ENCODE measurements at regions not wholly inside any gene's neighbourhood (a gene's known extent, or its start where the extent isn't known, plus 50 kb on each side); places are given as distances from the start of the nearest gene placed in this dataset.

- no peak for DNase-seq
- Histone ChIP-seq H3K4me3 (no peak overlapping the region), H3K9me3 (no peaks in the 10 kb centered on the region), H3K36me3 (no peaks in the 10 kb centered on the region), H3K27me3 (no peaks in the 10 kb centered on the region), H3K4me1 (ENCODE audit: insufficient read depth) (no peaks in the 10 kb centered on the region), H3K27ac (no peak overlapping the region)
- intact Hi-C loops (cut with DNase I), result no loop called here
- TF ChIP-seq, protein P1, sequence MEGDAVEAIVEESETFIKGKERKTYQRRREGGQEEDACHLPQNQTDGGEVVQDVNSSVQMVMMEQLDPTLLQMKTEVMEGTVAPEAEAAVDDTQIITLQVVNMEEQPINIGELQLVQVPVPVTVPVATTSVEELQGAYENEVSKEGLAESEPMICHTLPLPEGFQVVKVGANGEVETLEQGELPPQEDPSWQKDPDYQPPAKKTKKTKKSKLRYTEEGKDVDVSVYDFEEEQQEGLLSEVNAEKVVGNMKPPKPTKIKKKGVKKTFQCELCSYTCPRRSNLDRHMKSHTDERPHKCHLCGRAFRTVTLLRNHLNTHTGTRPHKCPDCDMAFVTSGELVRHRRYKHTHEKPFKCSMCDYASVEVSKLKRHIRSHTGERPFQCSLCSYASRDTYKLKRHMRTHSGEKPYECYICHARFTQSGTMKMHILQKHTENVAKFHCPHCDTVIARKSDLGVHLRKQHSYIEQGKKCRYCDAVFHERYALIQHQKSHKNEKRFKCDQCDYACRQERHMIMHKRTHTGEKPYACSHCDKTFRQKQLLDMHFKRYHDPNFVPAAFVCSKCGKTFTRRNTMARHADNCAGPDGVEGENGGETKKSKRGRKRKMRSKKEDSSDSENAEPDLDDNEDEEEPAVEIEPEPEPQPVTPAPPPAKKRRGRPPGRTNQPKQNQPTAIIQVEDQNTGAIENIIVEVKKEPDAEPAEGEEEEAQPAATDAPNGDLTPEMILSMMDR (IDR thresholded peaks at IDR 0.05), result no peak
- no peak for TF ChIP-seq EP300 (IDR thresholded peaks at IDR 0.05)
- no peak for TF ChIP-seq POLR2A (IDR thresholded peaks at IDR 0.05)
- WGBS, 3 donors, result 66 to 67% (median 66%) methylated on average over 3 of the region's 3 CpGs
These were observed 229.0 kb upstream of the HS6ST1 start for GRCh38 chr2:128547667-128548066.

- Histone ChIP-seq H3K4me1 (ENCODE audit: insufficient read depth) (no peaks in the 10 kb centered on the region), H3K27ac (no peak overlapping the region), H3K9me3 (no peaks in the 10 kb centered on the region), H3K4me3 (no peak overlapping the region), H3K27me3 (no peaks in the 10 kb centered on the region), H3K36me3 (no peaks in the 10 kb centered on the region)
- WGBS, 3 donors, result 93 to 99% (median 97%) methylated on average over 9 of the region's 9 CpGs
- no peak for DNase-seq
- TF ChIP-seq POLR2A (IDR thresholded peaks at IDR 0.05), result no peak
- TF ChIP-seq, protein P1 (IDR thresholded peaks at IDR 0.05), result no peak
- TF ChIP-seq EP300 (IDR thresholded peaks at IDR 0.05), result no peak
- intact Hi-C loops (cut with DNase I), result no loop called here
These were observed 229.8 kb upstream of the HS6ST1 start for GRCh38 chr2:128548461-128548891.

DNA sequence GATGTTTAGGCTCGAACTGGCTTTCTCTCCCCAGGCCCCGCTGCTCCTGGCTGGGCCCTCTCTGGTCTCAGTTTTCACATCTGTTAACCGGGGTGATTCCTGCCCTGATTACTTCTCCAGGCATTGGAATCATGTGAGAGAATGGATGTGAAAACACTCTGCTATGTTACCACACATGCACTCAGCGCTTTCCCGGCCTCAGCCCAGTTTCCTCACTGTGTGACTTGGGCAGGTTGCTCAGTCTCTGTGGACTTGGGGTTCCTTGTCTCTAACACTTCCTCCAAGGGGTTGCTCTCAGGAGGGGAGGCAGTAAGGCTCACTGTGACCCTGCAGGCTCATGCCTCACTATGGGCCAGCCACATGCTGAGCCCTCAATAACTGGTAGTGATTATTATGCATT, 230.4 kb upstream of the HS6ST1 start:
- Histone ChIP-seq H3K27me3 (no peaks in the 10 kb centered on the region), H3K27ac (no peak overlapping the region), H3K36me3 (no peaks in the 10 kb centered on the region), H3K9me3 (no peaks in the 10 kb centered on the region), H3K4me3 (no peak overlapping the region), H3K4me1 (ENCODE audit: insufficient read depth) (no peaks in the 10 kb centered on the region)
- 94 to 98% (median 94%) methylated on average over 5 of the region's 5 CpGs for WGBS, 3 donors
- no peak for DNase-seq
- TF ChIP-seq POLR2A (IDR thresholded peaks at IDR 0.05), result no peak
- TF ChIP-seq EP300 (IDR thresholded peaks at IDR 0.05), result no peak
- TF ChIP-seq, protein P1 (IDR thresholded peaks at IDR 0.05), result no peak
- intact Hi-C loops (cut with DNase I), result no loop called here

- Histone ChIP-seq H3K36me3 (no peaks in the 10 kb centered on the region), H3K4me1 (ENCODE audit: insufficient read depth) (no peaks in the 10 kb centered on the region), H3K27me3 (no peaks in the 10 kb centered on the region), H3K4me3 (no peak overlapping the region), H3K27ac (no peak overlapping the region), H3K9me3 (no peaks in the 10 kb centered on the region)
- intact Hi-C loops (cut with DNase I), result no loop called here
- WGBS, 3 donors, result 63 to 70% (median 66%) methylated on average over 11 of the region's 11 CpGs
- TF ChIP-seq, protein P1 (IDR thresholded peaks at IDR 0.05), result no peak
- TF ChIP-seq EP300 (IDR thresholded peaks at IDR 0.05) (no peak), POLR2A (IDR thresholded peaks at IDR 0.05) (no peak)
- no peak for DNase-seq
These were observed 231.1 kb upstream of the HS6ST1 start for GRCh38 chr2:128549646-128550260.

Measured in ovary (tissue), 7 donors.